Erythroblast (primary cell): ENCODE measurements at regions not wholly inside any gene's neighbourhood (a gene's known extent, or its start where the extent isn't known, plus 50 kb on each side); places are given as distances from the start of the nearest gene placed in this dataset.

Experiments
- GATA1 ChIP-seq: IDR thresholded peaks from 2 replicates; pipeline ENCODE4 v1.6.1; 2011; ENCODE audit warnings: low read depth, mild to moderate bottlenecking, control low read depth, low read length, moderate library complexity
- POLR2A ChIP-seq: IDR thresholded peaks from 2 replicates; pipeline ENCODE4 v1.6.1; 2011; ENCODE audit warnings: mild to moderate bottlenecking, low read length

DNA sequence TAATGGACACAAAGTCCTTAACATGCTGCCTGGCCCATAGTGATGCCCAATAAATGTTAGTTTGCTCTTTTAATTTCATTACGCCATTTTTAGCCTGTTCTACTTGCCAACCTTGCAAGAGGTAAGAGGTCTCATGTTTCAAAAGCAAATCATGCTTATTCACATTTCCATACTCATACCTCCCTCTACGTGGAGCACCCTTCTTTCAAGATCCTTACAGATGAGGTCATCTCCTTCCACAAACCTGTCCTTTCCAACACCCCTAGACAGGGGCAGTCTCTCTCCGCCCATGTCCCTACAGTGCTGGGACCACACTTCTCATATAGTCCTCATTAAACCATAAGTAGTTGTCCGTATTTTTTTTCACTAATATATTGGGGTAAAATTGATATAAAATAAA lies 271.3 kb downstream of the FGFR2 start:
- TF ChIP-seq POLR2A (no peak), GATA1 (no peak)
